ENCODE measurements at regions not wholly inside any gene's neighbourhood (a gene's known extent, or its start where the extent isn't known, plus 50 kb on each side); places are given as distances from the start of the nearest gene placed in this dataset.

- no peak for TF ChIP-seq ZNF121 (CRISPR knock-in tag; IDR thresholded peaks at IDR 0.05)
- no peak for TF ChIP-seq ZNF532 (CRISPR knock-in tag; IDR thresholded peaks at IDR 0.05; ENCODE audit: borderline replicate concordance)
- TF ChIP-seq RORB (CRISPR knock-in tag; IDR thresholded peaks at IDR 0.05), result no peak
- peaks cover 16% of the 10 kb centered on the region for H3K27me3 Mint-ChIP-seq (ENCODE audit: low read depth)
- peaks cover 81% of the 10 kb centered on the region for H3K9me3 Mint-ChIP-seq
- ChIA-PET CTCF (no interaction called here), POLR2A (no interaction called here)
- no peak overlapping the region for H3K27ac Mint-ChIP-seq
- no peak overlapping the region for H3K4me3 Mint-ChIP-seq
- peaks cover 75% of the 10 kb centered on the region for H3K36me3 Mint-ChIP-seq
- DNase-seq (ENCODE audit: low spot score) (no peak), ATAC-seq (no peak)
- no peaks in the 10 kb centered on the region for H3K4me1 Mint-ChIP-seq
Measured at GRCh38 chr18:14912967-14913366, 165.0 kb downstream of the ANKRD30B start.

GRCh38 chr18:14914121-14914520 lies 166.1 kb downstream of the ANKRD30B start:
- H3K4me3 Mint-ChIP-seq, result no peak overlapping the region
- ATAC-seq, result no peak
- DNase-seq (ENCODE audit: low spot score), result no peak
- peaks cover 79% of the 10 kb centered on the region for H3K9me3 Mint-ChIP-seq
- no peak for TF ChIP-seq FOXJ3 (CRISPR knock-in tag; IDR thresholded peaks at IDR 0.05; ENCODE audit: borderline replicate concordance)
- no peak for TF ChIP-seq ERG (CRISPR knock-in tag; IDR thresholded peaks at IDR 0.05)
- ChIA-PET POLR2A (no interaction called here), CTCF (no interaction called here)
- no peak overlapping the region for H3K27ac Mint-ChIP-seq
- H3K27me3 Mint-ChIP-seq (ENCODE audit: low read depth), result peaks cover 16% of the 10 kb centered on the region
- no peaks in the 10 kb centered on the region for H3K4me1 Mint-ChIP-seq
- H3K36me3 Mint-ChIP-seq, result peaks cover 73% of the 10 kb centered on the region

GRCh38 chr18:14914771-14915170 lies 166.8 kb downstream of the ANKRD30B start:
- DNase-seq (ENCODE audit: low spot score) (no peak), ATAC-seq (no peak)
- TF ChIP-seq ATF1 (CRISPR knock-in tag; IDR thresholded peaks at IDR 0.05) (no peak), ESRRA (CRISPR knock-in tag; IDR thresholded peaks at IDR 0.05; ENCODE audit: borderline replicate concordance) (no peak), ELF4 (CRISPR knock-in tag; IDR thresholded peaks at IDR 0.05; ENCODE audit: low read depth) (no peak), ZNF423 (CRISPR knock-in tag; IDR thresholded peaks at IDR 0.05) (no peak), ZNF532 (CRISPR knock-in tag; IDR thresholded peaks at IDR 0.05; ENCODE audit: borderline replicate concordance) (no peak)
- ChIA-PET POLR2A (no interaction called here), CTCF (no interaction called here)
- Mint-ChIP-seq H3K9me3 (peaks cover 81% of the 10 kb centered on the region), H3K4me1 (no peaks in the 10 kb centered on the region), H3K36me3 (peaks cover 74% of the 10 kb centered on the region), H3K27me3 (ENCODE audit: low read depth) (peaks cover 11% of the 10 kb centered on the region), H3K4me3 (no peak overlapping the region), H3K27ac (no peak overlapping the region)

- Mint-ChIP-seq H3K27ac (no peak overlapping the region), H3K9me3 (peaks cover 87% of the 10 kb centered on the region)
- CTCF ChIA-PET, result no interaction called here
- no peak for TF ChIP-seq ZNF416 (CRISPR knock-in tag; IDR thresholded peaks at IDR 0.05)
- no peak for TF ChIP-seq FOXP4 (CRISPR knock-in tag; IDR thresholded peaks at IDR 0.05)
- TF ChIP-seq TEAD1 (CRISPR knock-in tag; IDR thresholded peaks at IDR 0.05), result no peak
- TF ChIP-seq ZNF423 (CRISPR knock-in tag; IDR thresholded peaks at IDR 0.05), result no peak
- TF ChIP-seq ZNF532 (CRISPR knock-in tag; IDR thresholded peaks at IDR 0.05; ENCODE audit: borderline replicate concordance), result no peak
Measured at GRCh38 chr18:14916181-14916580, 168.2 kb downstream of the ANKRD30B start.

More at GRCh38 chr18:14916181-14916580, 168.2 kb downstream of the ANKRD30B start:
- no peak for ATAC-seq
- POLR2A ChIA-PET, result no interaction called here
- no peak for DNase-seq (ENCODE audit: low spot score)
- peaks cover 17% of the 10 kb centered on the region for H3K27me3 Mint-ChIP-seq (ENCODE audit: low read depth)
- H3K36me3 Mint-ChIP-seq, result peaks cover 78% of the 10 kb centered on the region
- no peak overlapping the region for H3K4me3 Mint-ChIP-seq
- no peaks in the 10 kb centered on the region for H3K4me1 Mint-ChIP-seq

Measured in WTC11 (cell line).